ENCODE measurements at regions not wholly inside any gene's neighbourhood (a gene's known extent, or its start where the extent isn't known, plus 50 kb on each side); places are given as distances from the start of the nearest gene placed in this dataset.

DNA sequence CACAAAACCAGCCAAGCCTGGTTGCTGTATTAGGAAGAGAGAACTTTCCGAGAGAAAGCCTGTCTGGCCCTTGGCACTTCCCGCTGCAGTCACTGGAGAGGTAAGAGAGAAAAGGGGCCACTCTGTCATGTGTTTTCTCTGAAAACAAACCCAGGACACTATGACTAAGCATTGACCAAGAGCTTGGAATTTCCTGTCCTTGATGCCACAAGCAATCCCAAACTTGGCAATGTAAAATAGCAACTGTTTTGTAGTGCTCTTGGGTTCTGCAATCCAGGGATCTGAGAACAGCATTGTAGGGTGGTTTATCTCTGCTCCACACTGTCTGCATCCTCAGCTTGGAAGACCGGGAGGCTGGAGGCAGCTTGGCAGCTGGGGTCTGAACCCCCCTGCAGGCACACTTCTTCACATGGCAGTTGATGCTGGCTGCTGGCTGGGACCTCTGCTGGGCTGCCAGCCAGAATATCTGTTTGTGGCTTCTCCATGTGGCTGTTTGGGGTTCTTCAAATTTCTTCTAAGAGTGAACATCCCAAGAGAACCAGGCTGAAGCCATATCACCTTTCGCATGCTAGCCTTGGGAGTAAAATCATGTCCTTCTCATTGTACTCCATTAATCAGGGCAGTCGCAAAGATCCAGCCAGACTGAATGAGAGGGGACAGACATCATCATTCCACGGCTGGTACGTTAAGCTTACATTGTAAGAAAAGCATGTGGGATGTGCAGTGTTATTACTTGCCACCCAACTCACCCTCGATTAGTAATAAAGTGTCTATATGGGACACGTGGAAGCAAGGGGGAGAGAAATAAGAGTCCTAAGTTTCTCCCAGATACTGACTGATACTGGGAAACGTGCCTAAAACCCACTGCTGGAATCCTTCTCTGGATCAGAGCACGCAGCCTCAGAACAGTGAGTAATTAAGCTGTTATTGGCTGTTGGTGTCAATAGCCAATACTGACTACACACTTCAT is 537.4 kb upstream of the B3GAT1 start:
- H3K36me3 ChIP-seq = no peaks in the 10 kb centered on the region
- WGBS, 2 donors = 60 to 68% methylated on average over 10 to 11 of the region's 11 CpGs
- DNase-seq (no peak), ATAC-seq (ENCODE audit: low FRiP score in 2 of 2) (peak in 1 of 2 donors; percentile 24)
- TF ChIP-seq EP300 (IDR thresholded peaks at IDR 0.05) (no peak), POLR2AphosphoS5 (IDR thresholded peaks at IDR 0.05) (no peak)
- H3K27me3 ChIP-seq = no peaks in the 10 kb centered on the region
- no peak overlapping the region for H3K4me3 ChIP-seq
- no peaks in the 10 kb centered on the region for H3K9me3 ChIP-seq
- no peak overlapping the region for H3K27ac ChIP-seq
- peaks cover 0 to 4% (median 0%) of the 10 kb centered on the region in 4 donors for H3K4me1 ChIP-seq

DNA sequence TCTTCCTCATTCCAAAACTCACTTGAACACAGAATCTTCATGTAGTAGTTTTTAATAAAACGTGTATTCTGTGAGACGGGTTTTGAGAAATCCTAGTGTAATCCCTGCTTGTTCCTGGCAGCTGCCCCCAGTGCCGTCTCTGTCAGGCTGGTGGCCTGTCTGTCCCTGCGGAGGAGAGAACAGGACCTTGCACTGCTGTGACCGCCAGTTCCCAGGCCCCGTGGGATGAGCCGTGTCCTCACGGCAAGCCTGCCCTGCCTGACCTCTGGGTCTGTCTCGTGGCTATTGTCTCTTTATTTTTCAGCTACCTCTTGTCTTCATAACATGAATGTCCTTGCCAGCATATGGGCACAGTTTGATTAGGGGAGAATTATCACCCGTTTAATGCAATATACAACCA is 535.5 kb upstream of the B3GAT1 start:
- no peaks in the 10 kb centered on the region for H3K27me3 ChIP-seq
- 84 to 87% methylated on average over 10 of the region's 10 CpGs for WGBS, 2 donors
- H3K4me3 ChIP-seq = no peak overlapping the region
- no peaks in the 10 kb centered on the region for H3K9me3 ChIP-seq
- H3K27ac ChIP-seq = no peak overlapping the region
- H3K4me1 ChIP-seq = peaks cover 0 to 4% (median 0%) of the 10 kb centered on the region in 4 donors
- no peak for ATAC-seq (ENCODE audit: low FRiP score in 2 of 2)
- TF ChIP-seq CTCF (IDR thresholded peaks at IDR 0.05) = no peak
- TF ChIP-seq EP300 (IDR thresholded peaks at IDR 0.05) = no peak
- TF ChIP-seq POLR2AphosphoS5 (IDR thresholded peaks at IDR 0.05) = no peak
- no peak for TF ChIP-seq POLR2A (IDR thresholded peaks at IDR 0.05)
- no peaks in the 10 kb centered on the region for H3K36me3 ChIP-seq
- DNase-seq = no peak

GRCh38 chr11:134945993-134946392 is 534.0 kb upstream of the B3GAT1 start:
- H3K27ac ChIP-seq = no peak overlapping the region

GRCh38 chr11:134944986-134945385 is 532.9 kb upstream of the B3GAT1 start:
- peaks cover 0 to 4% (median 0%) of the 10 kb centered on the region in 4 donors for H3K4me1 ChIP-seq
- ATAC-seq (ENCODE audit: low FRiP score in 2 of 2) (no peak), DNase-seq (no peak)
- TF ChIP-seq POLR2A (IDR thresholded peaks at IDR 0.05) (no peak), CTCF (IDR thresholded peaks at IDR 0.05) (no peak), EP300 (IDR thresholded peaks at IDR 0.05) (no peak), POLR2AphosphoS5 (IDR thresholded peaks at IDR 0.05) (no peak)
- no peaks in the 10 kb centered on the region for H3K9me3 ChIP-seq
- no peaks in the 10 kb centered on the region for H3K36me3 ChIP-seq
- 91 to 97% methylated on average over 6 to 10 of the region's 10 CpGs for WGBS, 2 donors
- no peaks in the 10 kb centered on the region for H3K27me3 ChIP-seq
- H3K4me3 ChIP-seq = no peak overlapping the region
- H3K27ac ChIP-seq = no peak overlapping the region

More at GRCh38 chr11:134945993-134946392, 534.0 kb upstream of the B3GAT1 start:
- 69 to 80% methylated on average over 9 of the region's 9 CpGs for WGBS, 2 donors
- Histone ChIP-seq H3K9me3 (no peaks in the 10 kb centered on the region), H3K4me3 (no peak overlapping the region), H3K4me1 (peaks cover 0 to 4% (median 0%) of the 10 kb centered on the region in 4 donors), H3K36me3 (no peaks in the 10 kb centered on the region), H3K27me3 (no peaks in the 10 kb centered on the region)
- ATAC-seq (ENCODE audit: low FRiP score in 2 of 2) (no peak), DNase-seq (no peak)
- TF ChIP-seq POLR2A (IDR thresholded peaks at IDR 0.05) = no peak
- TF ChIP-seq POLR2AphosphoS5 (IDR thresholded peaks at IDR 0.05) = no peak
- no peak for TF ChIP-seq EP300 (IDR thresholded peaks at IDR 0.05)
- no peak for TF ChIP-seq CTCF (IDR thresholded peaks at IDR 0.05)

- Histone ChIP-seq H3K27ac (no peak overlapping the region), H3K27me3 (no peaks in the 10 kb centered on the region), H3K9me3 (no peaks in the 10 kb centered on the region), H3K4me1 (peaks cover 0 to 4% (median 0%) of the 10 kb centered on the region in 4 donors), H3K36me3 (no peaks in the 10 kb centered on the region), H3K4me3 (no peak overlapping the region)
- 67 to 79% methylated on average over 5 of the region's 5 CpGs for WGBS, 2 donors
- ATAC-seq (ENCODE audit: low FRiP score in 2 of 2) = no peak
- DNase-seq = no peak
- TF ChIP-seq EP300 (IDR thresholded peaks at IDR 0.05) = no peak
- TF ChIP-seq CTCF (IDR thresholded peaks at IDR 0.05) = no peak
Measured at GRCh38 chr11:134944131-134944530, 532.1 kb upstream of the B3GAT1 start.
